ENCODE measurements at regions not wholly inside any gene's neighbourhood (a gene's known extent, or its start where the extent isn't known, plus 50 kb on each side); places are given as distances from the start of the nearest gene placed in this dataset.

GRCh38 chr1:166544036-166544435 is 295.2 kb upstream of the POGK start:
- TF ChIP-seq POLR2AphosphoS5 (IDR thresholded peaks at IDR 0.05) (no peak), CTCF (IDR thresholded peaks at IDR 0.05) (no peak), POLR2A (IDR thresholded peaks at IDR 0.05) (no peak)
